ENCODE measurements at regions not wholly inside any gene's neighbourhood (a gene's known extent, or its start where the extent isn't known, plus 50 kb on each side); places are given as distances from the start of the nearest gene placed in this dataset.

GRCh38 chr2:35443087-35443486 is 912.5 kb upstream of the CRIM1 start:
- TF ChIP-seq REST (IDR thresholded peaks at IDR 0.05; ENCODE audit: insufficient replicate concordance, low read depth) = no peak
- TF ChIP-seq POLR2AphosphoS5 (IDR thresholded peaks at IDR 0.05; ENCODE audit: low read depth) = no peak
- TF ChIP-seq CTCF (IDR thresholded peaks at IDR 0.05; ENCODE audit: insufficient read depth, low read length) = no peak
- peak; percentile 79 for TF ChIP-seq SPI1 (IDR thresholded peaks at IDR 0.05; ENCODE audit: borderline replicate concordance, low read depth)
- TF ChIP-seq GABPA (IDR thresholded peaks at IDR 0.05; ENCODE audit: low read depth) = no peak

Data from HL-60 (cell line).